HepG2 (cell line): ENCODE measurements at regions not wholly inside any gene's neighbourhood (a gene's known extent, or its start where the extent isn't known, plus 50 kb on each side); places are given as distances from the start of the nearest gene placed in this dataset.

Experiments used
- ATAC-seq: fragments of 200-7000 bp; cut with Tn5 transposase; 3 replicates; pipeline ENCODE4 v1.9.1; 2020; ENCODE audit warnings: mild to moderate bottlenecking, moderate library complexity
- BruUV-seq: library from RNA; stranded (reverse); fragments of 400-500 nt; replicated peaks from 2 replicates; lab custom pipeline; 2021; lab: Mats Ljungman, UMichigan
- CTCF ChIA-PET: fragments of 300-600 bp; formaldehyde crosslinking; extraction: SDS; loops from one replicate; lab custom pipeline; 2021; ENCODE audit warnings: low total read pairs, inconsistent platforms, low intra/inter-chr PET ratio; lab: Yijun Ruan, JAX
- POLR2A ChIA-PET: fragments of 350-600 bp; sonication (Branson Sonifier 250); formaldehyde crosslinking; loops from one replicate; lab custom pipeline; 2020; ENCODE audit warnings: antibody characterized with exemption, inconsistent platforms; lab: Yijun Ruan, JAX
- DNase-seq: peaks from one replicate; pipeline ENCODE4 v3.0.0-alpha.2; 2015; ENCODE audit warnings: low spot score
- FAIRE-seq: peaks from 3 replicates; lab custom pipeline; 2011; peaks lifted over from hg19 to GRCh38; lab: Jason Lieb, UNC
- H2AFZ ChIP-seq: one replicate; pipeline ENCODE4 v1.6.1; 2011; ENCODE audit warnings: low read length, inconsistent platforms
- H3K27ac ChIP-seq: fragments of 300-600 bp; 3 replicates; pipeline ENCODE4 v1.8.0; 2011; ENCODE audit warnings: mixed run types, mild to moderate bottlenecking, mixed read lengths, low read length, inconsistent platforms; ENCODE audit not compliant: insufficient read depth; ENCODE audit errors: extremely low read length
- H3K27me3 ChIP-seq, 2 experiments: fragments of 200-600 bp in 1 of 2; 2 replicates in 1 of 2; 3 replicates in 1 of 2; pipeline versions ENCODE4 v1.6.0 to v1.8.0; 2011; ENCODE audit warnings: low read length in 2 of 2, mild to moderate bottlenecking in 2 of 2, moderate library complexity in 2 of 2, inconsistent platforms in 1 of 2; ENCODE audit not compliant: insufficient read depth in 2 of 2, control insufficient read depth in 1 of 2
- H3K36me3 ChIP-seq, 2 experiments: fragments of 200-600 bp in 1 of 2; replicated peaks in 1 of 2; 2 replicates in 1 of 2; 3 replicates in 1 of 2; pipeline versions ENCODE4 v1.5.1 to v1.8.0; 2011; ENCODE audit warnings: low read length in 2 of 2, inconsistent platforms in 1 of 2; ENCODE audit not compliant: insufficient read depth in 2 of 2, control insufficient read depth in 1 of 2
- H3K4me1 ChIP-seq: 2 replicates; pipeline ENCODE4 v1.5.1; 2012; ENCODE audit warnings: low read length, inconsistent platforms; ENCODE audit not compliant: insufficient read depth
- H3K4me2 ChIP-seq: 2 replicates; pipeline ENCODE4 v1.6.0; 2011; ENCODE audit warnings: low read depth, low read length, inconsistent platforms
- H3K4me3 ChIP-seq, 3 experiments: fragments of 200-600 bp in 1 of 3; sonication (generic), shearing (Covaris generic) in 1 of 3; replicated peaks in 1 of 3; 2 replicates each; pipeline ENCODE4 v1.5.1; 2011 to 2016; ENCODE audit warnings: low read length in 3 of 3, inconsistent platforms in 2 of 3, low read depth in 2 of 3, mild to moderate bottlenecking in 2 of 3, control low read depth in 1 of 3, mixed read lengths in 1 of 3; ENCODE audit not compliant: insufficient read depth in 1 of 3
- H3K79me2 ChIP-seq: one replicate; pipeline ENCODE4 v1.6.1; 2011; ENCODE audit warnings: low read length, inconsistent platforms; ENCODE audit not compliant: insufficient read depth
- H3K9ac ChIP-seq: 2 replicates; pipeline ENCODE4 v1.6.0; 2011; ENCODE audit warnings: mild to moderate bottlenecking, low read depth, low read length, inconsistent platforms; ENCODE audit not compliant: insufficient read depth
- H3K9me3 ChIP-seq: 2 replicates; pipeline ENCODE4 v1.5.1; 2012; ENCODE audit warnings: mild to moderate bottlenecking, low read length
- H4K20me1 ChIP-seq: 2 replicates; pipeline ENCODE4 v1.6.0; 2011; ENCODE audit warnings: inconsistent platforms, mild to moderate bottlenecking, low read length, moderate library complexity; ENCODE audit not compliant: insufficient read depth
- CCAR2 ChIP-seq: fragments of 200-400 bp; formaldehyde crosslinking; optimal IDR thresholded peaks from 2 replicates; pipeline ENCODE3; 2018; ENCODE audit warnings: low read depth, mild to moderate bottlenecking, low read length, moderate library complexity
- FOSL1 ChIP-seq: sonication (generic); formaldehyde crosslinking; IDR thresholded peaks from 2 replicates; pipeline ENCODE4 v1.9.0; 2021; ENCODE audit warnings: missing genetic modification reagents, borderline replicate concordance
- GATA4 ChIP-seq: sonication (generic); IDR thresholded peaks from 2 replicates; pipeline ENCODE4 v1.6.1; 2016; ENCODE audit warnings: antibody characterized with exemption, low read depth, borderline replicate concordance
- NR2F1 ChIP-seq, 2 experiments: fragments of 450-650 bp in 1 of 2; formaldehyde crosslinking in 1 of 2; IDR thresholded peaks; 2 replicates each; pipeline versions ENCODE4 v1.5.0 to v1.6.1; 2016 to 2020; ENCODE audit warnings: mild to moderate bottlenecking in 1 of 2, missing compliant biosample characterization in 1 of 2, missing genetic modification reagents in 1 of 2, moderate library complexity in 1 of 2
- RARG ChIP-seq: sonication (generic); formaldehyde crosslinking; IDR thresholded peaks from 2 replicates; pipeline ENCODE4 v1.4.0; 2020; ENCODE audit warnings: low read depth, mild to moderate bottlenecking, missing genetic modification reagents
- SMAD9 ChIP-seq: sonication (generic); formaldehyde crosslinking; IDR thresholded peaks from 2 replicates; pipeline ENCODE4 v1.5.1; 2020; ENCODE audit warnings: mild to moderate bottlenecking, missing genetic modification reagents
- SRSF4 ChIP-seq: fragments of 200-400 bp; formaldehyde crosslinking; IDR thresholded peaks from one replicate; pipeline ENCODE4 v1.6.1; 2018; ENCODE audit warnings: mild to moderate bottlenecking, low read depth, low read length, moderate library complexity; ENCODE audit not compliant: poor library complexity, severe bottlenecking
- ZNF263 ChIP-seq: sonication (generic); formaldehyde crosslinking; IDR thresholded peaks from 2 replicates; pipeline ENCODE4 v1.4.0; 2020; ENCODE audit warnings: missing genetic modification reagents
- ZNF781 ChIP-seq: sonication (generic); formaldehyde crosslinking; IDR thresholded peaks from 2 replicates; pipeline ENCODE4 v1.5.1; 2020; ENCODE audit warnings: borderline replicate concordance, mild to moderate bottlenecking, missing genetic modification reagents; ENCODE audit errors: not compliant biosample characterization
- WGBS: methylation state at CpG from one replicate; pipeline ENCODE4 v1.1.6; 2017; ENCODE audit warnings: low lambda C conversion rate; 5-methylcytosine and 5-hydroxymethylcytosine counted together
- in situ Hi-C: cut with HindIII; loops from 2 replicates; pipeline ENCODE4 v1.10.0; 2017; ENCODE audit warnings: low pct_unique_long_range_greater_than_20kb; ENCODE audit not compliant: extremely low pct_ligation_motif_present
- intact Hi-C: fragments of 100-400 bp; cut with micrococcal nuclease; formaldehyde crosslinking; loops from one replicate; pipeline ENCODE4 v1.10.0; 2022; ENCODE audit not compliant: unreplicated experiment
- TF ChIP-seq, protein P1 (sequence below): sonication (generic); formaldehyde crosslinking; IDR thresholded peaks from 2 replicates; pipeline ENCODE4 v1.4.0; 2020; ENCODE audit warnings: missing genetic modification reagents
- TF ChIP-seq, protein P2 (sequence below): sonication (generic); formaldehyde crosslinking; IDR thresholded peaks from 2 replicates; pipeline ENCODE4 v1.9.0; 2022; ENCODE audit warnings: missing genetic modification reagents, mild to moderate bottlenecking, borderline replicate concordance
- TF ChIP-seq, protein P3 (sequence below): sonication (generic); formaldehyde crosslinking; IDR thresholded peaks from 2 replicates; pipeline ENCODE4 v1.4.0; 2020; ENCODE audit warnings: missing genetic modification reagents

DNA sequence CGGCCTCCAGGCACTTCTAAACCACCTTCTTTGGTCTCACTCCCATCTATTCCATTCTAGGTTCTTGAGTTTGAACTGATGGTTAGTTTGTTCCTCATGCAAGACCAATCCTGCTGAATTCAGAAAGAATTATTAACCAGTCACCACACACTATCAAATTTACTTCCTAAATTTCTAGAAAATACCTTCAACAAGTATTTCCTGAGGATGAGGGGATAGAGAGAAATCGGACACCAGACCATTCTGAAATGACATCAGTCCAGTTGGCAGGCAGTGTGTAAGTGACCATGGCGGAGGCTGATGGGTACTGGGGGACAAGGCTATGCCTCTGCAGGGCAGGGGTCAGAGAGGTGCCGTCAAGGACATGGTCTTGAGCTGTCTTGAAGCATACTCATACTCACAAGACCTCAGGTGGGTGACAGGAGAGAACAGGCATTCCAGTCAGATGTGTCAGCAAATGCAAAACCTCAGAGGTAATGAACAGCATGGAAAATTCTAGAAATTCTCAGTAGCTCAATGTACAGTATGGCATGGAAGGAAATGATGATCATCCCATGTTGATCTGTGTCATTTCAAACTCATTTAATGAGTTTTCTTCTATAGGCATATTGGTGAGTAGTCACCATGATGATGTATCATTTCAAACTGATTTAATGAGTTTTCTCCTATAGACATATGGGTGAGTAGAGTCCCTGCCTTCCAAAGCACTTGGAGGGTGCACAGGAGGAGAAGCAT lies 119.6 kb downstream of the DDX1 start (continued):
- TF ChIP-seq, protein P1, sequence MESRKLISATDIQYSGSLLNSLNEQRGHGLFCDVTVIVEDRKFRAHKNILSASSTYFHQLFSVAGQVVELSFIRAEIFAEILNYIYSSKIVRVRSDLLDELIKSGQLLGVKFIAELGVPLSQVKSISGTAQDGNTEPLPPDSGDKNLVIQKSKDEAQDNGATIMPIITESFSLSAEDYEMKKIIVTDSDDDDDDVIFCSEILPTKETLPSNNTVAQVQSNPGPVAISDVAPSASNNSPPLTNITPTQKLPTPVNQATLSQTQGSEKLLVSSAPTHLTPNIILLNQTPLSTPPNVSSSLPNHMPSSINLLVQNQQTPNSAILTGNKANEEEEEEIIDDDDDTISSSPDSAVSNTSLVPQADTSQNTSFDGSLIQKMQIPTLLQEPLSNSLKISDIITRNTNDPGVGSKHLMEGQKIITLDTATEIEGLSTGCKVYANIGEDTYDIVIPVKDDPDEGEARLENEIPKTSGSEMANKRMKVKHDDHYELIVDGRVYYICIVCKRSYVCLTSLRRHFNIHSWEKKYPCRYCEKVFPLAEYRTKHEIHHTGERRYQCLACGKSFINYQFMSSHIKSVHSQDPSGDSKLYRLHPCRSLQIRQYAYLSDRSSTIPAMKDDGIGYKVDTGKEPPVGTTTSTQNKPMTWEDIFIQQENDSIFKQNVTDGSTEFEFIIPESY (CRISPR knock-in tag) = no peak
- TF ChIP-seq CCAR2 = no peak
- no peak for TF ChIP-seq RARG (CRISPR knock-in tag)
- TF ChIP-seq, protein P2, sequence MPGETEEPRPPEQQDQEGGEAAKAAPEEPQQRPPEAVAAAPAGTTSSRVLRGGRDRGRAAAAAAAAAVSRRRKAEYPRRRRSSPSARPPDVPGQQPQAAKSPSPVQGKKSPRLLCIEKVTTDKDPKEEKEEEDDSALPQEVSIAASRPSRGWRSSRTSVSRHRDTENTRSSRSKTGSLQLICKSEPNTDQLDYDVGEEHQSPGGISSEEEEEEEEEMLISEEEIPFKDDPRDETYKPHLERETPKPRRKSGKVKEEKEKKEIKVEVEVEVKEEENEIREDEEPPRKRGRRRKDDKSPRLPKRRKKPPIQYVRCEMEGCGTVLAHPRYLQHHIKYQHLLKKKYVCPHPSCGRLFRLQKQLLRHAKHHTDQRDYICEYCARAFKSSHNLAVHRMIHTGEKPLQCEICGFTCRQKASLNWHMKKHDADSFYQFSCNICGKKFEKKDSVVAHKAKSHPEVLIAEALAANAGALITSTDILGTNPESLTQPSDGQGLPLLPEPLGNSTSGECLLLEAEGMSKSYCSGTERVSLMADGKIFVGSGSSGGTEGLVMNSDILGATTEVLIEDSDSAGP (CRISPR knock-in tag) = no peak

DNA sequence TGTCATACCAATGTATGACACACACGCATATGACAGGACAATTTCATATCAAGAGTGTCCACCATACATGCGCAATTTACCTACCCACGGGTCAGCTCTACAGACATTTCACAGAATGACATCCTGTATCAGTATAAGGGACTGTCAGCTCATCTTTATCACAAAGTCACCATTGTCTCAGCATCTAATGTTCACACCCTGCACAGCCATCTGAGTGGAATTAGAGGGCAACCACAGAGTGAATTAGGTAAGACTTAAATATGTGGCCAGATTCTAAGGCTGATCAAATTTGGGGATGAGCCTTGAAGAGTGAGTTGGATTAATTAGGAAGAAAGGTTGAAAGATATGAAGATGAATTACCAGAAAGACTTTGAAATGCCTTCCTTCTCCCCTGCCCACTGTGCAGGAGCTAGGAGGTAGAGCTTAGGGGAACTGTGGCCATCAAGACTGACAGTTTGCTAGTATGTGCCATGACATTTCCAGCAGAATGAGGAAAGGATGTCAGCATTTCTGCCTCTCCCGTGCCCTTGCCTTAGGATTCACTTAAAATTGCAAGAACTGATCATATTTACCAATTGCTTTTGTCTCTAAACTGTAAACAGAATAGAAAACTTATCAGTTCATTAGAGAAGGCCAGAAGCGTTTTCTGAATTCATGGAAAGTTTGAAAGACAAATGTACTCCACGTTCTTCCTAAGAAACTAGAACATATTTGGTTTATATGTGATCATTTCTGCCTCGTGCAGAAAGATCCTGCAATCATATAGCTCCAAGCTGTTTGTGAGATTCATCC lies 121.1 kb downstream of the DDX1 start:
- H3K4me3 ChIP-seq = no peak overlapping the region
- no peak overlapping the region for H2AFZ ChIP-seq
- intact Hi-C loops = no loop called here
- in situ Hi-C loops = no loop called here
- no peak overlapping the region for H3K27ac ChIP-seq
- H3K9me3 ChIP-seq = no peaks in the 10 kb centered on the region
- no peaks in the 10 kb centered on the region for H3K36me3 ChIP-seq
- ATAC-seq = no peak
- no peaks in the 10 kb centered on the region for H3K79me2 ChIP-seq
- H3K9ac ChIP-seq = no peak overlapping the region
- H3K4me1 ChIP-seq = no peaks in the 10 kb centered on the region
- 33% methylated on average over 7 of the region's 7 CpGs for WGBS
- POLR2A ChIA-PET = no interaction called here
- H3K4me2 ChIP-seq = no peak overlapping the region
- no peak for DNase-seq
- CTCF ChIA-PET = no interaction called here
- peaks cover 3 to 25% of the 10 kb centered on the region in 2 experiments; a peak in 3 of 5 replicates for H3K27me3 ChIP-seq
- BruUV-seq = no TSS peak
- no peaks in the 10 kb centered on the region for H4K20me1 ChIP-seq
- no peak for FAIRE-seq
- TF ChIP-seq SMAD9 (CRISPR knock-in tag) = no peak
- TF ChIP-seq, protein P3, sequence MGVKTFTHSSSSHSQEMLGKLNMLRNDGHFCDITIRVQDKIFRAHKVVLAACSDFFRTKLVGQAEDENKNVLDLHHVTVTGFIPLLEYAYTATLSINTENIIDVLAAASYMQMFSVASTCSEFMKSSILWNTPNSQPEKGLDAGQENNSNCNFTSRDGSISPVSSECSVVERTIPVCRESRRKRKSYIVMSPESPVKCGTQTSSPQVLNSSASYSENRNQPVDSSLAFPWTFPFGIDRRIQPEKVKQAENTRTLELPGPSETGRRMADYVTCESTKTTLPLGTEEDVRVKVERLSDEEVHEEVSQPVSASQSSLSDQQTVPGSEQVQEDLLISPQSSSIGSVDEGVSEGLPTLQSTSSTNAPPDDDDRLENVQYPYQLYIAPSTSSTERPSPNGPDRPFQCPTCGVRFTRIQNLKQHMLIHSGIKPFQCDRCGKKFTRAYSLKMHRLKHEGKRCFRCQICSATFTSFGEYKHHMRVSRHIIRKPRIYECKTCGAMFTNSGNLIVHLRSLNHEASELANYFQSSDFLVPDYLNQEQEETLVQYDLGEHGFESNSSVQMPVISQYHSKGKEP = no peak
- TF ChIP-seq GATA4 = no peak
- TF ChIP-seq NR2F1 (CRISPR knock-in tag; IDR thresholded peaks at IDR 0.05) = no peak
- TF ChIP-seq ZNF263 (CRISPR knock-in tag) = no peak
- no peak for TF ChIP-seq ZNF781 (CRISPR knock-in tag)
- TF ChIP-seq SRSF4 = no peak
- TF ChIP-seq FOSL1 = no peak
